Keratinocyte (primary cell): ENCODE measurements at regions not wholly inside any gene's neighbourhood (a gene's known extent, or its start where the extent isn't known, plus 50 kb on each side); places are given as distances from the start of the nearest gene placed in this dataset.

Experiments
- DNase-seq: peaks from one replicate; pipeline ENCODE4 v3.0.0-alpha.2; 2011; ENCODE audit warnings: low read depth, missing footprints, low spot score
- FAIRE-seq: peaks from 2 replicates; lab custom pipeline; 2011; peaks lifted over from hg19 to GRCh38; lab: Jason Lieb, UNC
- H2AFZ ChIP-seq: 2 replicates; pipeline ENCODE4 v1.6.0; 2012; ENCODE audit warnings: low read length, control low read depth, inconsistent platforms; ENCODE audit not compliant: control insufficient read depth
- H3K27ac ChIP-seq: 2 replicates; pipeline ENCODE4 v1.5.1; 2011; ENCODE audit warnings: low read length; ENCODE audit not compliant: control insufficient read depth, insufficient read depth
- H3K27me3 ChIP-seq: 3 replicates; pipeline ENCODE4 v1.6.0; 2011; ENCODE audit warnings: low read length; ENCODE audit not compliant: control insufficient read depth, insufficient read depth; ENCODE audit errors: extremely low read depth
- H3K36me3 ChIP-seq, 2 experiments: 2 replicates in 1 of 2; 3 replicates in 1 of 2; pipeline ENCODE4 v1.5.1; 2011; ENCODE audit warnings: low read length in 2 of 2, mild to moderate bottlenecking in 1 of 2; ENCODE audit not compliant: control insufficient read depth in 2 of 2, insufficient read depth in 2 of 2; ENCODE audit errors: extremely low read depth in 1 of 2
- H3K4me1 ChIP-seq: 3 replicates; pipeline ENCODE4 v1.5.1; 2011; ENCODE audit warnings: low read length; ENCODE audit not compliant: control insufficient read depth, insufficient read depth; ENCODE audit errors: extremely low read depth
- H3K4me2 ChIP-seq: 3 replicates; pipeline ENCODE4 v1.6.0; 2011; ENCODE audit warnings: low read depth, low read length; ENCODE audit not compliant: control insufficient read depth, insufficient read depth; ENCODE audit errors: extremely low read depth
- H3K4me3 ChIP-seq, 3 experiments: fragments of 200-600 bp in 1 of 3; sonication (generic) in 1 of 3; 2 replicates in 2 of 3; 3 replicates in 1 of 3; pipeline ENCODE4 v1.5.1; 2011 to 2016; ENCODE audit warnings: low read length in 3 of 3, mild to moderate bottlenecking in 3 of 3, control low read depth in 2 of 3, inconsistent platforms in 1 of 3, low read depth in 1 of 3, mixed read lengths in 1 of 3, mixed run types in 1 of 3, moderate library complexity in 1 of 3; ENCODE audit not compliant: control insufficient read depth in 2 of 3, insufficient read depth in 2 of 3; ENCODE audit errors: extremely low read depth in 1 of 3
- H3K79me2 ChIP-seq: 2 replicates; pipeline ENCODE4 v1.6.0; 2012; ENCODE audit warnings: low read length; ENCODE audit not compliant: control insufficient read depth, insufficient read depth
- H3K9ac ChIP-seq: 3 replicates; pipeline ENCODE4 v1.6.0; 2011; ENCODE audit warnings: low read length; ENCODE audit not compliant: control insufficient read depth, insufficient read depth; ENCODE audit errors: extremely low read depth
- H3K9me1 ChIP-seq: 3 replicates; pipeline ENCODE4 v1.6.0; 2011; ENCODE audit warnings: low read length; ENCODE audit not compliant: control insufficient read depth, insufficient read depth; ENCODE audit errors: extremely low read depth
- H3K9me3 ChIP-seq: 2 replicates; pipeline ENCODE4 v1.5.1; 2012; ENCODE audit warnings: low read depth, low read length; ENCODE audit not compliant: control insufficient read depth
- H4K20me1 ChIP-seq: 3 replicates; pipeline ENCODE4 v1.6.0; 2011; ENCODE audit warnings: low read length; ENCODE audit not compliant: control insufficient read depth, insufficient read depth; ENCODE audit errors: extremely low read depth
- CTCF ChIP-seq, 3 experiments: IDR thresholded peaks in 1 of 3; conservative IDR thresholded peaks in 1 of 3; optimal IDR thresholded peaks in 1 of 3; 2 replicates in 2 of 3; 3 replicates in 1 of 3; pipeline versions ENCODE3 to v1.5.1; 2011; ENCODE audit warnings: low read length in 3 of 3, mild to moderate bottlenecking in 3 of 3, moderate library complexity in 2 of 3, control low read depth in 1 of 3, inconsistent platforms in 1 of 3; ENCODE audit not compliant: insufficient read depth in 2 of 3; ENCODE audit errors: extremely low read depth in 1 of 3
- EZH2 ChIP-seq: IDR thresholded peaks from one replicate; pipeline ENCODE4 v1.6.1; 2012; ENCODE audit warnings: inconsistent platforms, mild to moderate bottlenecking, low read length, moderate library complexity
- dilution Hi-C: fragments of 300-500 bp; cut with MboI; formaldehyde crosslinking; loops from one replicate; pipeline ENCODE4 v1.7.0; 2020; ENCODE audit warnings: low sequenced_read_pairs; ENCODE audit not compliant: extremely low pct_ligation_motif_present

- no peak overlapping the region for H3K4me2 ChIP-seq
- TF ChIP-seq CTCF (optimal IDR thresholded peaks at IDR 0.05 in 1 of 3, IDR thresholded peaks at IDR 0.05 in 1 of 3, conservative IDR thresholded peaks at IDR 0.05 in 1 of 3; ENCODE audit: extremely low read depth in 1 of 3, insufficient read depth in 2 of 3, low read length in 3 of 3), result no peak
- TF ChIP-seq EZH2, result no peak
These were observed 140.7 kb downstream of the NOL4 start for GRCh38 chr18:34083910-34084535.

GRCh38 chr18:34077599-34077998 lies 147.1 kb downstream of the NOL4 start:
- no peaks in the 10 kb centered on the region for H3K9me1 ChIP-seq
- H3K9me3 ChIP-seq, result no peaks in the 10 kb centered on the region
- H4K20me1 ChIP-seq, result no peaks in the 10 kb centered on the region
- DNase-seq (no peak), FAIRE-seq (no peak)
- no peaks in the 10 kb centered on the region for H3K79me2 ChIP-seq
- H3K27ac ChIP-seq, result no peak overlapping the region
- H3K4me3 ChIP-seq, result no peak overlapping the region
- no peaks in the 10 kb centered on the region for H3K4me1 ChIP-seq
- no peak for TF ChIP-seq EZH2
- TF ChIP-seq CTCF (optimal IDR thresholded peaks at IDR 0.05 in 1 of 3, IDR thresholded peaks at IDR 0.05 in 1 of 3, conservative IDR thresholded peaks at IDR 0.05 in 1 of 3; ENCODE audit: extremely low read depth in 1 of 3, insufficient read depth in 2 of 3, low read length in 3 of 3), result no peak
- no peak overlapping the region for H2AFZ ChIP-seq
- H3K9ac ChIP-seq, result no peak overlapping the region
- no peak overlapping the region for H3K4me2 ChIP-seq
- no peaks in the 10 kb centered on the region for H3K27me3 ChIP-seq
- dilution Hi-C loops, result no loop called here
- H3K36me3 ChIP-seq, result no peaks in the 10 kb centered on the region

More at GRCh38 chr18:34083910-34084535, 140.7 kb downstream of the NOL4 start:
- Histone ChIP-seq H2AFZ (no peak overlapping the region), H3K4me1 (no peaks in the 10 kb centered on the region), H3K9me3 (no peaks in the 10 kb centered on the region), H3K27me3 (no peaks in the 10 kb centered on the region), H3K36me3 (no peaks in the 10 kb centered on the region), H4K20me1 (no peaks in the 10 kb centered on the region), H3K27ac (no peak overlapping the region), H3K9ac (no peak overlapping the region), H3K9me1 (no peaks in the 10 kb centered on the region), H3K4me3 (no peak overlapping the region), H3K79me2 (no peaks in the 10 kb centered on the region)
- FAIRE-seq (no peak), DNase-seq (no peak)
- dilution Hi-C loops, result no loop called here
